ENCODE measurements at regions not wholly inside any gene's neighbourhood (a gene's known extent, or its start where the extent isn't known, plus 50 kb on each side); places are given as distances from the start of the nearest gene placed in this dataset.

GRCh38 chr18:78603102-78603983 lies 376.3 kb upstream of the SALL3 start:
- TF ChIP-seq CTCF (IDR thresholded peaks at IDR 0.05): no peak
- H3K9me3 ChIP-seq: no peaks in the 10 kb centered on the region
- no peak overlapping the region for H3K27ac ChIP-seq
- no peaks in the 10 kb centered on the region for H3K36me3 ChIP-seq
- H3K27me3 ChIP-seq: peaks cover 0 to 5% of the 10 kb centered on the region in 2 donors
- no peak for DNase-seq
- H3K4me3 ChIP-seq: no peak overlapping the region
- no peak for ATAC-seq
- intact Hi-C loops (cut with DNase I): no loop called here
- H3K4me1 ChIP-seq: no peaks in the 10 kb centered on the region

- DNase-seq: no peak
- no peaks in the 10 kb centered on the region for H3K36me3 ChIP-seq
- no peak for ATAC-seq
- H3K4me1 ChIP-seq: no peaks in the 10 kb centered on the region
- H3K9me3 ChIP-seq: no peaks in the 10 kb centered on the region
- H3K27me3 ChIP-seq: peaks cover 0 to 5% of the 10 kb centered on the region in 2 donors
- no peak for TF ChIP-seq CTCF (IDR thresholded peaks at IDR 0.05)
- intact Hi-C loops (cut with DNase I): no loop called here
- H3K27ac ChIP-seq: no peak overlapping the region
- H3K4me3 ChIP-seq: no peak overlapping the region
Observed at GRCh38 chr18:78605255-78605654, 374.4 kb upstream of the SALL3 start.

GRCh38 chr18:78607221-78607620 lies 372.4 kb upstream of the SALL3 start:
- no peak for ATAC-seq
- Histone ChIP-seq H3K4me1 (no peaks in the 10 kb centered on the region), H3K9me3 (no peaks in the 10 kb centered on the region), H3K36me3 (no peaks in the 10 kb centered on the region), H3K27ac (no peak overlapping the region), H3K4me3 (no peak overlapping the region), H3K27me3 (peaks cover 0 to 9% of the 10 kb centered on the region in 2 donors)
- TF ChIP-seq CTCF (IDR thresholded peaks at IDR 0.05): no peak
- no peak for DNase-seq
- intact Hi-C loops (cut with DNase I): no loop called here

- intact Hi-C loops (cut with DNase I): no loop called here
- no peaks in the 10 kb centered on the region for H3K9me3 ChIP-seq
- peaks cover 0 to 9% of the 10 kb centered on the region in 2 donors for H3K27me3 ChIP-seq
- H3K4me1 ChIP-seq: no peaks in the 10 kb centered on the region
- H3K4me3 ChIP-seq: no peak overlapping the region
- H3K36me3 ChIP-seq: no peaks in the 10 kb centered on the region
- no peak for ATAC-seq
- H3K27ac ChIP-seq: no peak overlapping the region
- no peak for DNase-seq
- TF ChIP-seq CTCF (IDR thresholded peaks at IDR 0.05): no peak
Observed at GRCh38 chr18:78607784-78608183, 371.8 kb upstream of the SALL3 start.

GRCh38 chr18:78610179-78610578 lies 369.4 kb upstream of the SALL3 start:
- Histone ChIP-seq H3K27ac (no peak overlapping the region), H3K36me3 (no peaks in the 10 kb centered on the region), H3K27me3 (peaks cover 0 to 9% of the 10 kb centered on the region in 2 donors), H3K9me3 (no peaks in the 10 kb centered on the region), H3K4me3 (no peak overlapping the region), H3K4me1 (no peaks in the 10 kb centered on the region)
- ATAC-seq (no peak), DNase-seq (no peak)
- intact Hi-C loops (cut with DNase I): no loop called here
- no peak for TF ChIP-seq CTCF (IDR thresholded peaks at IDR 0.05)

Measured in left lung (tissue), 4 donors.